Thyroid gland (tissue), 4 donors: ENCODE measurements at regions not wholly inside any gene's neighbourhood (a gene's known extent, or its start where the extent isn't known, plus 50 kb on each side); places are given as distances from the start of the nearest gene placed in this dataset.
A peak's percentile ranks its signal among the peaks of the same experiment; 100 is the strongest.

Source experiments
- DNase-seq, 2 donors: peaks; one replicate each; pipeline ENCODE4 v3.0.0-alpha.2; 2019
- H3K27ac ChIP-seq, 3 donors: fragments of 200-600 bp; sonication (generic); 1 replicate in 2 of 3; 2 replicates in 1 of 3; pipeline ENCODE4 v1.5.1; 2016 to 2019; ENCODE audit warnings: mild to moderate bottlenecking in 1 of 3, moderate library complexity in 1 of 3
- H3K27me3 ChIP-seq: fragments of 200-600 bp; sonication (generic); one replicate; pipeline ENCODE4 v1.5.1; 2019
- H3K36me3 ChIP-seq, 2 donors: fragments of 200-600 bp; sonication (generic); one replicate each; pipeline ENCODE4 v1.5.1; 2016 to 2019
- H3K4me1 ChIP-seq, 2 donors: fragments of 200-600 bp; sonication (generic); one replicate each; pipeline ENCODE4 v1.5.1; 2017 to 2019
- H3K4me3 ChIP-seq, 3 donors: fragments of 200-600 bp; sonication (generic); replicated peaks in 1 of 3; 1 replicate in 2 of 3; 2 replicates in 1 of 3; pipeline ENCODE4 v1.5.1; 2016; ENCODE audit warnings: mild to moderate bottlenecking in 1 of 3
- H3K9me3 ChIP-seq: fragments of 200-600 bp; sonication (generic); one replicate; pipeline ENCODE4 v1.5.1; 2017
- POLR2A ChIP-seq, 2 donors: fragments of 450-650 bp; IDR thresholded peaks; one replicate each; pipeline ENCODE4 v1.6.1; 2017; ENCODE audit warnings: antibody characterized with exemption in 2 of 2, mild to moderate bottlenecking in 2 of 2, moderate library complexity in 1 of 2
- WGBS, 2 donors: methylation state at CpG; one replicate each; pipeline ENCODE4 v1.1.5; 2017; 5-methylcytosine and 5-hydroxymethylcytosine counted together
- intact Hi-C: fragments of 100-400 bp; cut with DNase I; formaldehyde crosslinking; loops from one replicate; pipeline ENCODE4 v1.15.1; 2023
- TF ChIP-seq, protein P1 (sequence below), 6 experiments: fragments of 200-600 bp in 3 of 6; fragments of 450-650 bp in 3 of 6; sonication (generic) in 3 of 6; IDR thresholded peaks; one replicate each; pipeline ENCODE4 v1.5.1; 2016 to 2019; ENCODE audit warnings: antibody characterized with exemption in 6 of 6, mild to moderate bottlenecking in 2 of 6, inconsistent platforms in 1 of 6, moderate library complexity in 1 of 6

GRCh38 chr12:3931776-3932175 is 58.6 kb upstream of the PARP11 start:
- WGBS, 2 donors: 27 to 29% methylated on average over 5 of the region's 5 CpGs
- no peak overlapping the region for H3K27ac ChIP-seq
- TF ChIP-seq, protein P1, sequence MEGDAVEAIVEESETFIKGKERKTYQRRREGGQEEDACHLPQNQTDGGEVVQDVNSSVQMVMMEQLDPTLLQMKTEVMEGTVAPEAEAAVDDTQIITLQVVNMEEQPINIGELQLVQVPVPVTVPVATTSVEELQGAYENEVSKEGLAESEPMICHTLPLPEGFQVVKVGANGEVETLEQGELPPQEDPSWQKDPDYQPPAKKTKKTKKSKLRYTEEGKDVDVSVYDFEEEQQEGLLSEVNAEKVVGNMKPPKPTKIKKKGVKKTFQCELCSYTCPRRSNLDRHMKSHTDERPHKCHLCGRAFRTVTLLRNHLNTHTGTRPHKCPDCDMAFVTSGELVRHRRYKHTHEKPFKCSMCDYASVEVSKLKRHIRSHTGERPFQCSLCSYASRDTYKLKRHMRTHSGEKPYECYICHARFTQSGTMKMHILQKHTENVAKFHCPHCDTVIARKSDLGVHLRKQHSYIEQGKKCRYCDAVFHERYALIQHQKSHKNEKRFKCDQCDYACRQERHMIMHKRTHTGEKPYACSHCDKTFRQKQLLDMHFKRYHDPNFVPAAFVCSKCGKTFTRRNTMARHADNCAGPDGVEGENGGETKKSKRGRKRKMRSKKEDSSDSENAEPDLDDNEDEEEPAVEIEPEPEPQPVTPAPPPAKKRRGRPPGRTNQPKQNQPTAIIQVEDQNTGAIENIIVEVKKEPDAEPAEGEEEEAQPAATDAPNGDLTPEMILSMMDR (IDR thresholded peaks at IDR 0.05): no peak
- TF ChIP-seq POLR2A (IDR thresholded peaks at IDR 0.05): no peak
- H3K36me3 ChIP-seq: no peaks in the 10 kb centered on the region
- peaks cover 5 to 6% of the 10 kb centered on the region in 2 donors for H3K4me1 ChIP-seq
- no peak overlapping the region for H3K4me3 ChIP-seq
- no peaks in the 10 kb centered on the region for H3K9me3 ChIP-seq
- intact Hi-C loops: no loop called here
- no peaks in the 10 kb centered on the region for H3K27me3 ChIP-seq
- DNase-seq: peak; percentile 79 to 81

- no peaks in the 10 kb centered on the region for H3K36me3 ChIP-seq
- H3K27me3 ChIP-seq: no peaks in the 10 kb centered on the region
- 79 to 80% methylated on average over 4 of the region's 4 CpGs for WGBS, 2 donors
- no peak overlapping the region for H3K4me3 ChIP-seq
- DNase-seq: no peak
- intact Hi-C loops: no loop called here
- H3K9me3 ChIP-seq: no peaks in the 10 kb centered on the region
- TF ChIP-seq, protein P1 (IDR thresholded peaks at IDR 0.05): no peak
- no peak for TF ChIP-seq POLR2A (IDR thresholded peaks at IDR 0.05)
- H3K27ac ChIP-seq: no peak overlapping the region
- peaks cover 5 to 6% of the 10 kb centered on the region in 2 donors for H3K4me1 ChIP-seq
Observed at GRCh38 chr12:3931206-3931605, 58.0 kb upstream of the PARP11 start.

DNA sequence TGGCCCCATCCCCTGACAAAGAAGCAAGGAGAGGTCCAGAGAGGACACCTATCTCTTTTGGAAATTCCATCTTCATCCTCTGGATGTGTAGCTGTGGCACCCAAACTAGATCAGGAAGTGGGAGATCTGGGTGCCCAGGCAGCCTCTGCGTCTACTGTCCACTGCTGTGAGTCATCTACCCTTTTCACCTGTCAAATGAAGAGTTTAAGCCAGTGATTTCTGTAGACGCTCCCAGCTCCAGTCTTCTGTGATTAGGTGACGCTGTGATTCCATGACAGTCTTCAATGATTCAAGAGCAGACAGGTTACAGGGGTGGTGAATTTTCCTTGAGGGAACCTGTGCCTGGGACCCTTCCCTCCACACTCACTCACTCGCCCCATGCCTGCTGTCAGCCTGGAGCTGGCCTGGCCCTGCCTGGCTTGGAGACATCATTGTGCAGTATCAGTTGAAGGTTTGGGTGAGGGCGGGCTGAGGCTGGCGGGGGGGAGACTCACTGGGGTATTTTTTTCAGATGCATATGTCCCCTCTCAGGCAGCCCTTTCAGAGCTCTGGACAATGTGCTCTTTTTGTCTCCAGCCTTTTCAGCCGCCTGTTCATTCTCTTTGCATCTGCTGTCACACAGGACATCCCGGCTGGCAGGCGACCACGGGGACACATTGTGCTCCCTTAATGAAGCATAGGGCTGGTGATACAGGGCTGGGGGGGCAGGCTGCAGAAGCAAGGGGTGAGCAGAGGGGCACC is 56.8 kb upstream of the PARP11 start:
- TF ChIP-seq, protein P1 (IDR thresholded peaks at IDR 0.05): no peak
- no peak for TF ChIP-seq POLR2A (IDR thresholded peaks at IDR 0.05)
- no peak for DNase-seq
- H3K4me3 ChIP-seq: no peak overlapping the region
- 84 to 89% methylated on average over 10 of the region's 10 CpGs for WGBS, 2 donors
- H3K36me3 ChIP-seq: no peaks in the 10 kb centered on the region
- peaks cover 5 to 6% of the 10 kb centered on the region in 2 donors for H3K4me1 ChIP-seq
- no peak overlapping the region for H3K27ac ChIP-seq
- no peaks in the 10 kb centered on the region for H3K27me3 ChIP-seq
- no peaks in the 10 kb centered on the region for H3K9me3 ChIP-seq
- intact Hi-C loops: no loop called here

- 42 to 43% methylated on average over 6 of the region's 6 CpGs for WGBS, 2 donors
- H3K27me3 ChIP-seq: no peaks in the 10 kb centered on the region
Observed at GRCh38 chr12:3928538-3929184, 55.5 kb upstream of the PARP11 start.

More at GRCh38 chr12:3928538-3929184, 55.5 kb upstream of the PARP11 start:
- TF ChIP-seq, protein P1 (IDR thresholded peaks at IDR 0.05): no peak
- TF ChIP-seq POLR2A (IDR thresholded peaks at IDR 0.05): no peak
- Histone ChIP-seq H3K9me3 (no peaks in the 10 kb centered on the region), H3K4me3 (no peak overlapping the region), H3K27ac (no peak overlapping the region), H3K36me3 (no peaks in the 10 kb centered on the region), H3K4me1 (peaks cover 5 to 6% of the 10 kb centered on the region in 2 donors)
- no peak for DNase-seq
- intact Hi-C loops: no loop called here
